ENCODE measurements at regions not wholly inside any gene's neighbourhood (a gene's known extent, or its start where the extent isn't known, plus 50 kb on each side); places are given as distances from the start of the nearest gene placed in this dataset.

DNA sequence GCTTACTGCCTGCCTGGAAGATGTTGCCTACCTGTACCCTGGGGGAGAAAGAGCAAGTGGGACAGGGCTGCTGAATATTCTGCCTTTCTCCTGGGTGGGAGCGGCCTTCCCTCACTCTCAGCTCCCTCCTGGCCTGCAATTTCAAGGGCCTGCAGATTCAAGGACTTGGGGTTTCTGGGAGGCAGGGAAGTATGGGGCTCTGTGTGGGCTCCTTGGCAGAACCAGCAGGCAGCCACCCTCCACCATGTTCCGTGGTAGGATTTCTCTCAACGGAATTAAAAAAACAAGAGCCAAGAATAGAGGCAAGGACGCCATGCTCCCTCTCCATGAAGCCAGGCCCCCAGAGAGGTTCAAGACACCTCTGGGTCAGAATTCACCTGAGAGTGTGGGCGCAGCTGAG lies 127.7 kb downstream of the NAV1 start:
- no peak for TF ChIP-seq EZH2 (IDR thresholded peaks at IDR 0.05)
- TF ChIP-seq EZH2phosphoT487 (IDR thresholded peaks at IDR 0.05): no peak
- TF ChIP-seq, protein P1, sequence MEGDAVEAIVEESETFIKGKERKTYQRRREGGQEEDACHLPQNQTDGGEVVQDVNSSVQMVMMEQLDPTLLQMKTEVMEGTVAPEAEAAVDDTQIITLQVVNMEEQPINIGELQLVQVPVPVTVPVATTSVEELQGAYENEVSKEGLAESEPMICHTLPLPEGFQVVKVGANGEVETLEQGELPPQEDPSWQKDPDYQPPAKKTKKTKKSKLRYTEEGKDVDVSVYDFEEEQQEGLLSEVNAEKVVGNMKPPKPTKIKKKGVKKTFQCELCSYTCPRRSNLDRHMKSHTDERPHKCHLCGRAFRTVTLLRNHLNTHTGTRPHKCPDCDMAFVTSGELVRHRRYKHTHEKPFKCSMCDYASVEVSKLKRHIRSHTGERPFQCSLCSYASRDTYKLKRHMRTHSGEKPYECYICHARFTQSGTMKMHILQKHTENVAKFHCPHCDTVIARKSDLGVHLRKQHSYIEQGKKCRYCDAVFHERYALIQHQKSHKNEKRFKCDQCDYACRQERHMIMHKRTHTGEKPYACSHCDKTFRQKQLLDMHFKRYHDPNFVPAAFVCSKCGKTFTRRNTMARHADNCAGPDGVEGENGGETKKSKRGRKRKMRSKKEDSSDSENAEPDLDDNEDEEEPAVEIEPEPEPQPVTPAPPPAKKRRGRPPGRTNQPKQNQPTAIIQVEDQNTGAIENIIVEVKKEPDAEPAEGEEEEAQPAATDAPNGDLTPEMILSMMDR (IDR thresholded peaks at IDR 0.05): no peak
- H3K36me3 ChIP-seq: no peaks in the 10 kb centered on the region
- no peak overlapping the region for H2AFZ ChIP-seq (replicated peaks)
- no peak overlapping the region for H3K4me2 ChIP-seq
- no peak overlapping the region for H3K4me3 ChIP-seq
- H3F3A ChIP-seq (ENCODE audit: low read depth): peaks cover 4% of the 10 kb centered on the region
- no peaks in the 10 kb centered on the region for H3K79me2 ChIP-seq (ENCODE audit: low read depth)
- no peaks in the 10 kb centered on the region for H4K20me1 ChIP-seq (ENCODE audit: low read depth)
- H3K27ac ChIP-seq: no peak overlapping the region
- H3K4me1 ChIP-seq: peaks cover 9% of the 10 kb centered on the region
- no peak overlapping the region for H3K9ac ChIP-seq
- H3K27me3 ChIP-seq: no peaks in the 10 kb centered on the region
- Mint-ChIP-seq H3K4me1 (peaks cover 25% of the 10 kb centered on the region), H3K9me3 (peaks cover 2% of the 10 kb centered on the region), H3K36me3 (peaks cover 2% of the 10 kb centered on the region), H3K27me3 (ENCODE audit: insufficient read depth, low read depth) (peaks cover 5% of the 10 kb centered on the region), H3K4me3 (no peak overlapping the region), H3K27ac (no peak overlapping the region)
- H3K9me3 ChIP-seq (ENCODE audit: low read depth): no peaks in the 10 kb centered on the region
- DNase-seq (ENCODE audit: low spot score): no peak

DNA sequence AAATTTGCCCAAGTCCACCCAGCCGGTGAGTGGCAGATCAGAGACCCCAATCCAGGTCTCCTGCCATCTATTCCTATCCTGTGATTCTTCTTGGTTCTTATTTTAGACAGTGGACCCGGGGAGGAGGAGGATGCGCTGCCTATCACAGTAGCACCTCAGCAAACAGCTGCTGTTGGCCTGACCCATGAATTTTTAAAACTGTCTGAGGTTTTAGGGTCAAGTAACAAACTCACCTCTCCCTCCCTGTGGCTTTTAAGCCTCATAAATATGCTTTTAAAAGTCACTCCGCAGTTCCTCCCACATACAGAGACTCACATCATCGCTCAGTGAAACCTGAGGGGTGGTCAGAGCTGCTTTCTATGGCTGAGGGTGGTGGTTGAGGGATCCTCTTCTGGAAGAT lies 128.6 kb downstream of the NAV1 start:
- peaks cover 22% of the 10 kb centered on the region for H3K4me1 Mint-ChIP-seq
- H3K9ac ChIP-seq: no peak overlapping the region
- no peak overlapping the region for H3K4me3 ChIP-seq
- no peaks in the 10 kb centered on the region for H3K27me3 ChIP-seq
- peaks cover 2% of the 10 kb centered on the region for H3K9me3 Mint-ChIP-seq
- H3K27ac Mint-ChIP-seq: no peak overlapping the region
- peaks cover 8% of the 10 kb centered on the region for H3K4me1 ChIP-seq
- H3K27me3 Mint-ChIP-seq (ENCODE audit: insufficient read depth, low read depth): peaks cover 5% of the 10 kb centered on the region
- no peak for DNase-seq (ENCODE audit: low spot score)
- no peak overlapping the region for H2AFZ ChIP-seq (replicated peaks)
- H3K27ac ChIP-seq: no peak overlapping the region
- H3K4me2 ChIP-seq: no peak overlapping the region
- H3K9me3 ChIP-seq (ENCODE audit: low read depth): no peaks in the 10 kb centered on the region
- H4K20me1 ChIP-seq (ENCODE audit: low read depth): no peaks in the 10 kb centered on the region
- no peaks in the 10 kb centered on the region for H3K36me3 ChIP-seq
- no peaks in the 10 kb centered on the region for H3K79me2 ChIP-seq (ENCODE audit: low read depth)
- no peaks in the 10 kb centered on the region for H3F3A ChIP-seq (ENCODE audit: low read depth)
- H3K36me3 Mint-ChIP-seq: peaks cover 2% of the 10 kb centered on the region
- TF ChIP-seq, protein P1 (IDR thresholded peaks at IDR 0.05): no peak
- no peak for TF ChIP-seq EZH2phosphoT487 (IDR thresholded peaks at IDR 0.05)
- no peak for TF ChIP-seq EZH2 (IDR thresholded peaks at IDR 0.05)
- H3K4me3 Mint-ChIP-seq: no peak overlapping the region

DNA sequence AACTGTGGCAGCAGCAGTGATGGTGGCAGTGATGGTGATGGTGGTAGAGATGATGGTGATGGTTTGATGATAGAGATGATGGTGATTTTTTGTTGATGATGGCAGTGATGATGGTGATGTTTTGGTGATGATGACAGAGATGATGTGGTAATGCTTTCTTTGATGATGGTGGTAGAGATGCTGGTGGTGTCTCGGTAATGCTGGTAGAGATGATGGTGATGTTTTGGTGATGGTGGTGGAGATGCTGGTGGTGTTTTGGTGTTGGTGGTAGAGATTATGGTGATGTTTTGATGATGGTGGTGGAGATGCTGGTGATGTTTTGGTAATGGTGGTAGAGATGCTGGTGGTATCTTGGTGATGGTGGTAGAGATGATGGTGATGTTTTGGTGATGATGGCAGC lies 131.6 kb downstream of the NAV1 start:
- Histone ChIP-seq H3K9me3 (ENCODE audit: low read depth) (no peaks in the 10 kb centered on the region), H3F3A (ENCODE audit: low read depth) (peaks cover 5% of the 10 kb centered on the region), H4K20me1 (ENCODE audit: low read depth) (no peaks in the 10 kb centered on the region), H3K79me2 (ENCODE audit: low read depth) (no peaks in the 10 kb centered on the region), H3K4me3 (no peak overlapping the region), H3K27me3 (no peaks in the 10 kb centered on the region), H2AFZ (replicated peaks) (no peak overlapping the region), H3K27ac (no peak overlapping the region), H3K36me3 (no peaks in the 10 kb centered on the region), H3K9ac (no peak overlapping the region), H3K4me1 (peaks cover 2% of the 10 kb centered on the region), H3K4me2 (no peak overlapping the region)
- no peaks in the 10 kb centered on the region for H3K9me3 Mint-ChIP-seq
- no peak overlapping the region for H3K27ac Mint-ChIP-seq
- no peak for DNase-seq (ENCODE audit: low spot score)
- H3K27me3 Mint-ChIP-seq (ENCODE audit: insufficient read depth, low read depth): peaks cover 6% of the 10 kb centered on the region
- peaks cover 26% of the 10 kb centered on the region for H3K4me1 Mint-ChIP-seq
- H3K36me3 Mint-ChIP-seq: no peaks in the 10 kb centered on the region
- TF ChIP-seq EZH2 (IDR thresholded peaks at IDR 0.05): no peak
- TF ChIP-seq EZH2phosphoT487 (IDR thresholded peaks at IDR 0.05): no peak
- TF ChIP-seq, protein P1 (IDR thresholded peaks at IDR 0.05): no peak
- no peak overlapping the region for H3K4me3 Mint-ChIP-seq
